ENCODE measurements at regions not wholly inside any gene's neighbourhood (a gene's known extent, or its start where the extent isn't known, plus 50 kb on each side); places are given as distances from the start of the nearest gene placed in this dataset.

DNA sequence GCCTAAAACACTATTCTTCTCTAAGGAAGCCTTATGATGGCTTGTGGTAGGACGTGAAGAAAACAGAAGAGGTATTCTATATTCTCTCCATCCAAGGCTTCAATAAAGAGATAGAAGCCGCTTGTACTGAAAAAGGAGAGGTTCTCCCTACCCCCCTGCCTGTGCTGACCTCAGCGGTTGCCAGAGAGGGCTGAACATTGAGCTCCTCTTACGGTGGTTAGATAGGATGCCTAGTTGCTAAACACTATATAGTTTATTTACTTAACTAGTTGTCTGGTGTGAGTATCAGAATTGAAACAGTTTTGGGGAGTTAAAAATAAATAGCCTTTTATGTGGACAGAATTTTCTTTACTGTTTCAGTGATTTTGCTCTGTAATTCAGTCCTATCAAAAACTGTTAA is 112.2 kb downstream of the TFPI2 start:
- WGBS, 2 donors, result 63 to 78% methylated on average over 4 of the region's 4 CpGs
- Histone ChIP-seq H3K4me1 (no peaks in the 10 kb centered on the region), H3K36me3 (ENCODE audit: low read depth, missing control alignments) (no peaks in the 10 kb centered on the region), H3K27ac (no peak overlapping the region), H3K27me3 (no peaks in the 10 kb centered on the region), H3K4me3 (no peak overlapping the region), H3K9me3 (no peaks in the 10 kb centered on the region)
- intact Hi-C loops (cut with DNase I; ENCODE audit: low total_unique reads), result no loop called here
- TF ChIP-seq, protein P1, sequence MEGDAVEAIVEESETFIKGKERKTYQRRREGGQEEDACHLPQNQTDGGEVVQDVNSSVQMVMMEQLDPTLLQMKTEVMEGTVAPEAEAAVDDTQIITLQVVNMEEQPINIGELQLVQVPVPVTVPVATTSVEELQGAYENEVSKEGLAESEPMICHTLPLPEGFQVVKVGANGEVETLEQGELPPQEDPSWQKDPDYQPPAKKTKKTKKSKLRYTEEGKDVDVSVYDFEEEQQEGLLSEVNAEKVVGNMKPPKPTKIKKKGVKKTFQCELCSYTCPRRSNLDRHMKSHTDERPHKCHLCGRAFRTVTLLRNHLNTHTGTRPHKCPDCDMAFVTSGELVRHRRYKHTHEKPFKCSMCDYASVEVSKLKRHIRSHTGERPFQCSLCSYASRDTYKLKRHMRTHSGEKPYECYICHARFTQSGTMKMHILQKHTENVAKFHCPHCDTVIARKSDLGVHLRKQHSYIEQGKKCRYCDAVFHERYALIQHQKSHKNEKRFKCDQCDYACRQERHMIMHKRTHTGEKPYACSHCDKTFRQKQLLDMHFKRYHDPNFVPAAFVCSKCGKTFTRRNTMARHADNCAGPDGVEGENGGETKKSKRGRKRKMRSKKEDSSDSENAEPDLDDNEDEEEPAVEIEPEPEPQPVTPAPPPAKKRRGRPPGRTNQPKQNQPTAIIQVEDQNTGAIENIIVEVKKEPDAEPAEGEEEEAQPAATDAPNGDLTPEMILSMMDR (IDR thresholded peaks at IDR 0.05), result no peak
- TF ChIP-seq POLR2A (IDR thresholded peaks at IDR 0.05), result no peak
- DNase-seq, result no peak

DNA sequence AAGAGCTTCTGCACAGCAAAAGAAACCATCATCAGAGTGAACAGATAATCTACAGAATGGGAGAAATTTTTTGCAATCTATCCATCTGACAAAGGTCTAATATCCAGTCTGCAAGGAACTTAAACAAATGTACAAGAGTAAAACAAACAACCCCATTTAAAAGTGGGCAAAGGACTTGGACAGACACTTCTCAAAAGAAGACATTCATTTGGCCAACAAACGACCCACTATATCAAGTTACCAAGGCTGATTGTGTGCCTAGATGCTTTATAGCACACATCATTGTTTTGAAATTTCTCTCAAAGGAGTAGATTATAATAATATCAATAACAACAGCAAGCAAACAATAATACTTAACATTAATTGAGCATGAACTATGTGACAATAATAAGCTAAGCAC is 117.1 kb downstream of the TFPI2 start:
- intact Hi-C loops (cut with DNase I; ENCODE audit: low total_unique reads), result no loop called here
- no peaks in the 10 kb centered on the region for H3K27me3 ChIP-seq
- no peak overlapping the region for H3K27ac ChIP-seq
- no peaks in the 10 kb centered on the region for H3K9me3 ChIP-seq
- H3K36me3 ChIP-seq (ENCODE audit: low read depth, missing control alignments), result no peaks in the 10 kb centered on the region
- WGBS, 2 donors, result 54 to 64% methylated on average over 1 of the region's 1 CpG
- H3K4me3 ChIP-seq, result no peak overlapping the region
- no peak for DNase-seq
- no peaks in the 10 kb centered on the region for H3K4me1 ChIP-seq
- no peak for TF ChIP-seq POLR2A (IDR thresholded peaks at IDR 0.05)
- TF ChIP-seq, protein P1 (IDR thresholded peaks at IDR 0.05), result no peak

DNA sequence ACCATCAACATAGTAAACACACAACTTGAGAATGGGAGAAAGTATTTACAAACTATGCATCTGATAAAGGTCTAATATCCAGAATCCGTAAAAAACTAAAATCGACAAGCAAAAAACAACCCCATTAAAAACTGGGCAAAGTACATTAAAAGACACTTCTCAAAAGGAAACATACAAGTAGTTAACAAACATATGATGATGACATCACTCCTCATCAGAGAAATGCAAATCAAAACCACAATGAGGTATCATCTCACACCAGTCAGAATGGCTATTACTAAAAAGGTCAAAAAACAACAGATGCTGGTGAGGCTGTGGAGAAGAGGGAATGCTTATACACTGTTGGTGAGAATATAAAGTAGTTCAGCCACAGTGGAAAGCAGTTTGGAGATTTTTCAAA is 125.1 kb downstream of the TFPI2 start:
- intact Hi-C loops (cut with DNase I; ENCODE audit: low total_unique reads), result no loop called here
- Histone ChIP-seq H3K27me3 (no peaks in the 10 kb centered on the region), H3K36me3 (ENCODE audit: low read depth, missing control alignments) (no peaks in the 10 kb centered on the region), H3K27ac (no peak overlapping the region), H3K4me3 (no peak overlapping the region), H3K4me1 (no peaks in the 10 kb centered on the region), H3K9me3 (no peaks in the 10 kb centered on the region)
- 89 to 96% methylated on average over 2 of the region's 2 CpGs for WGBS, 2 donors
- TF ChIP-seq, protein P1 (IDR thresholded peaks at IDR 0.05), result no peak
- no peak for TF ChIP-seq POLR2A (IDR thresholded peaks at IDR 0.05)
- DNase-seq, result no peak

DNA sequence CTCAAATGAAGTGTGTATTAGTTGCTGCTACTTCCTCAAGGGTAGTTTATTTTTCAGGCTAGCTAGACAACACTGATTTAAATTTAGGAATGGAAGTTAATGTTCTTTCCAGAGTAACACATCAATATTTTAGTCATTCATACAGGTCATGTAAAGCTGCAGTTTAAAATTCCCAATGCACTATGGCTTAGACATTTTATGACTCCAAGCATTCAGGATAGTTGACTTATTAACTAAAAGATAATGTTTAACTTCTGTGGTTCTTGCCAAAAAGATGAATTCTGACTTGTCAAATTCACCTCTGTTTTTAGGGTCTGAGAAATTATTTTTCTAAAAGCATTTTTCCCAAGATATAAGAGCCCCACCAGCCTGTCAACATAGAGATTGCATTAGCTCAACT is 131.9 kb downstream of the TFPI2 start:
- no peak for DNase-seq
- TF ChIP-seq POLR2A (IDR thresholded peaks at IDR 0.05), result no peak
- TF ChIP-seq, protein P1 (IDR thresholded peaks at IDR 0.05), result no peak
- Histone ChIP-seq H3K9me3 (no peaks in the 10 kb centered on the region), H3K27me3 (no peaks in the 10 kb centered on the region), H3K36me3 (ENCODE audit: low read depth, missing control alignments) (no peaks in the 10 kb centered on the region), H3K4me3 (no peak overlapping the region), H3K27ac (no peak overlapping the region), H3K4me1 (no peaks in the 10 kb centered on the region)
- intact Hi-C loops (cut with DNase I; ENCODE audit: low total_unique reads), result no loop called here

DNA sequence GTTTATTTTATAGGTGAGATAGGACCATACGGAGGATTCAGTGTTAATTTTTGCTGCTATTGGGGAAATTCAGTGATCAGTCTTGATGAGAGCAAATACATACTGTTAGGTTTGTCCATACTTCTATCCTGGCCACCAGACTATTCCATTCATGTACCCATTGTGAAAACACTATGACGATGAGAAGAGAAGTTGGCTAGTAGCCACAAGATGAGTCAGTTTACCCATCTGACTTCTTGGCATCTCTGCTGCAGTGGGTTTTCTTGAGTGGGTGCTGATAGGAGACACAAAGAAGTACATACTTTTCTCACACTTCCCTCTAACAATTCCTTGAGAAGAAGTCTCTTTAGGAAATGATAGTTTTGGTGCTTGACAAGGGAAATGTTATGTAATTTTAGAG is 133.1 kb downstream of the TFPI2 start:
- no peak overlapping the region for H3K27ac ChIP-seq
- intact Hi-C loops (cut with DNase I; ENCODE audit: low total_unique reads), result no loop called here
- H3K4me1 ChIP-seq, result no peaks in the 10 kb centered on the region
- 93 to 94% methylated on average over 2 of the region's 2 CpGs for WGBS, 2 donors
- no peaks in the 10 kb centered on the region for H3K9me3 ChIP-seq
- no peaks in the 10 kb centered on the region for H3K27me3 ChIP-seq
- no peak for DNase-seq
- H3K36me3 ChIP-seq (ENCODE audit: low read depth, missing control alignments), result no peaks in the 10 kb centered on the region
- H3K4me3 ChIP-seq, result no peak overlapping the region
- no peak for TF ChIP-seq POLR2A (IDR thresholded peaks at IDR 0.05)
- TF ChIP-seq, protein P1 (IDR thresholded peaks at IDR 0.05), result no peak

Data from testis (tissue), 2 donors.